ENCODE measurements at regions not wholly inside any gene's neighbourhood (a gene's known extent, or its start where the extent isn't known, plus 50 kb on each side); places are given as distances from the start of the nearest gene placed in this dataset.

DNA sequence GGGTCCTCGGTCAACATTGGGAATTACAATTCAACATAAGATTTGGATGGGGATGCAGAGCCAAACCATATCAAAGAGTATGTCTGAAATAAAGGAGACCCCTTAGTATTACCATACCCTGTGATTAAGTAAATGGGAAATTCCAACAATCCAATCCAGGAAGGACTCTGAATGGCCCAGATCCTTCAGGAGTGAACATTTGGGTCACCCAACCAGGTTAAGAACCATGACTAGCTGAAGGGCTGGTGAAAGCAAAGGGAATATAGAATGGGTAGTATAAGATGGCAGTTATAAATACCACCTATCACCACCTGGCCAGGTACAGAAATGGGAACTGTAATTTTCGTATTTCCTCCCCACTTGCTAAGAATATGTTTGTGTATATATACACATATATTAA is 114.4 kb upstream of the CCDC196 start:
- DNase-seq (ENCODE audit: extremely low spot score) = no peak
- POLR2A ChIA-PET = no interaction called here
- CTCF ChIA-PET = no interaction called here
- TF ChIP-seq, protein P1, sequence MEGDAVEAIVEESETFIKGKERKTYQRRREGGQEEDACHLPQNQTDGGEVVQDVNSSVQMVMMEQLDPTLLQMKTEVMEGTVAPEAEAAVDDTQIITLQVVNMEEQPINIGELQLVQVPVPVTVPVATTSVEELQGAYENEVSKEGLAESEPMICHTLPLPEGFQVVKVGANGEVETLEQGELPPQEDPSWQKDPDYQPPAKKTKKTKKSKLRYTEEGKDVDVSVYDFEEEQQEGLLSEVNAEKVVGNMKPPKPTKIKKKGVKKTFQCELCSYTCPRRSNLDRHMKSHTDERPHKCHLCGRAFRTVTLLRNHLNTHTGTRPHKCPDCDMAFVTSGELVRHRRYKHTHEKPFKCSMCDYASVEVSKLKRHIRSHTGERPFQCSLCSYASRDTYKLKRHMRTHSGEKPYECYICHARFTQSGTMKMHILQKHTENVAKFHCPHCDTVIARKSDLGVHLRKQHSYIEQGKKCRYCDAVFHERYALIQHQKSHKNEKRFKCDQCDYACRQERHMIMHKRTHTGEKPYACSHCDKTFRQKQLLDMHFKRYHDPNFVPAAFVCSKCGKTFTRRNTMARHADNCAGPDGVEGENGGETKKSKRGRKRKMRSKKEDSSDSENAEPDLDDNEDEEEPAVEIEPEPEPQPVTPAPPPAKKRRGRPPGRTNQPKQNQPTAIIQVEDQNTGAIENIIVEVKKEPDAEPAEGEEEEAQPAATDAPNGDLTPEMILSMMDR (IDR thresholded peaks at IDR 0.05; ENCODE audit: control extremely low read depth, extremely low read depth, low read depth, missing control alignments) = no peak

DNA sequence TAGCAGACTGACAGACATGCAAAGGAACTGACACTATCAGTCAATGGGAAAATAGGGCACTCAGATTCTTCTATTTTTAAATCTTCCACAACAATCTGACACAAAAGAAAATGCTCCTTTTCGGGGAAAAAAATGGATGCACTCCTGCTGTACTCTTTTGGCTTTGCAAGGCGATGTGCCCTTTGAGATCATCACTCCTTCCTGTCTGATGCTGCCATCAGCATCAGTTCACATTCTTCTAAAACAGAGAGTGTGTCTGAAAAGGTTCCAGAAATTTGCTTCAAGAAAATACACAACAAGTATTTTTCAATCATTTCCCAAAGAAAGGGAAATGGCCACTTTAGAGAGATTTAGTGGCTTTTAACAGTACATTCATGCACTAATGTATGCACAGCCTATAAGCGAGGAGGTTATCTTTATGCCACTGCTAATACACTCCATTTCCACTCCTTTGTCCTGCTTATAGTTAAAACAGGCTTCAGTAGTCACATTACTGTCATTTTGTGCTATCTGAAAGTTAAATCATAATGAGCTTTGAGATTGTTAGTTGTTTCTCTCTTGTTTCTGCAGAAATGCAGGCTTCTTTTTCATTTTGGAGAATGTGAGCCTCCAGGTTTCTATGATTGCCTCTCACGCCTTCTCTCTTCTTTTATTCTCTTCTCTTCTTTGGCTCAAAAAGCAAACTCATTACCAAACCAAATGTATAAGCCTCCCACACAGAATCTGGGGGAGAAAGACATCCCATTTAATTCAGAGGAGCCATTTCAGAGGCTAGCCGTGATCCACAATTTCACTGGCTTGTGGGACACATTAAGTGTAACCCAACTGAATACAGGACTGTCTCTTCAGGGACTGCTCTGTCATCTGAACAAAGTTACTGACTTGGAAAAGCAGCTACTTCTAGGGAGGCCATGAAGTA is 110.9 kb upstream of the CCDC196 start:
- TF ChIP-seq, protein P1 (IDR thresholded peaks at IDR 0.05; ENCODE audit: control extremely low read depth, extremely low read depth, low read depth, missing control alignments) = no peak
- CTCF ChIA-PET = interaction anchor here (1.0 to 2.5 kb wide), 2 partner anchors 8 to 15 kb away, joined by 3 to 8 read pairs; no protein-coding TSS in a partner anchor
- no peak for DNase-seq (ENCODE audit: extremely low spot score)
- POLR2A ChIA-PET = no interaction called here

DNA sequence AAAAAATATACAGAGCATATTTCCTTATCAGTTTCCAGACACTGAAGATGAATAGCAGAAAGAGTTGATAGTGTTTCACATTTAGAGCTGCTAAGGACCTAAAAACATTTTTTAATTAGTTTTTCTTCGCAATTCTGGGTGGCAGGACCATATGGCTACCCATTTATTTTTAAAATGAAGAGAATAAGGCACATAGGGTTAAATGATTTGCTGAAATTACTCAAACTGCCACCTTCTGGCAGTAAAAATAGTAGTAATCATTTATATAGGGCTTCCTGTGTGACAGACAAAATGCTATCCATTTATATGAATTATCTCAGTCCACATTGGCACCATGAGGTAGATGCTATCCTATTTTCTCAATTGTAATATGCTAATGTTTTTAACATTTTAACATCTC is 108.6 kb upstream of the CCDC196 start:
- no peak for DNase-seq (ENCODE audit: extremely low spot score)
- ChIA-PET POLR2A (no interaction called here), CTCF (interaction anchor here (2.5 kb wide), 1 partner anchor 18 kb away, joined by 8 read pairs; no protein-coding TSS in a partner anchor)
- TF ChIP-seq, protein P1 (IDR thresholded peaks at IDR 0.05; ENCODE audit: control extremely low read depth, extremely low read depth, low read depth, missing control alignments) = no peak

DNA sequence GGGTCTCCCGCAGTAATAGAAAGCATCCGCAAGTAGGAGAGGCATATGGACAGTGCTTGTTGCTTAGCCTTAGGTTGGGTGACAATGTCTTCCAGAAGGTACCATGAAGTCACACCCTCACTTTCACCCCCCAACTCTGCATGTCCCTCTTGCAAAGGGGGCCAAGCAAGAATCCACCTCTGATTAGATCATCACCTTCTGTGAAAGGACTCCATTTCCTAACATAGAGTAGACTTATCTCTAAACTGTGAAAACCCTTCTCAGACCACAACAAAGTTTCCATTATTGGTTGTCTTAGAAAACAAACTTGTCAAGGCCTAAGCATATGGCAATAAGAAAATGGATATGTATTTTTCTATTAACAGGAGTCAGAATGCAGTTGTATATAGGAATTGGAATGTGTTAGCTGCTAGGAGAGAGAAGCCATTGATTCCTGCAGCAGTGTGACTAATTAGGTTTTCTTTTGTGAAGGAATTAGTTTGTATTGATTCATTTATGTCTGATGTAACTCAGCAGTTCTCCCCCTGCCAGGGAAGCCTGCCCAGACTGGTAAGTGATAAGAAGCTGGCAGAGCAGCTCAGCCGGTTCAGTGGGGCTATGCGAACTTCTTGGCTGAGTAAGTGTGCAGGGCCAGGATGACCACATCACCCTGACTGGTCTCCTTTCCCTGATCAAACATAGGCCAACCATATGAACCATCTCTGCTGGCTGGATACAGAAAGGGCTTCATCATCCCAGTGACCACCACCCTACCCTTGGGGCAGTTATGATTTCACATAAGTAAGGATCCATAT is 107.3 kb upstream of the CCDC196 start:
- ChIA-PET POLR2A (no interaction called here), CTCF (interaction anchor here (1.2 kb wide), 1 partner anchor 12 kb away, joined by 3 read pairs; no protein-coding TSS in a partner anchor)
- TF ChIP-seq, protein P1 (IDR thresholded peaks at IDR 0.05; ENCODE audit: control extremely low read depth, extremely low read depth, low read depth, missing control alignments) = no peak
- no peak for DNase-seq (ENCODE audit: extremely low spot score)

DNA sequence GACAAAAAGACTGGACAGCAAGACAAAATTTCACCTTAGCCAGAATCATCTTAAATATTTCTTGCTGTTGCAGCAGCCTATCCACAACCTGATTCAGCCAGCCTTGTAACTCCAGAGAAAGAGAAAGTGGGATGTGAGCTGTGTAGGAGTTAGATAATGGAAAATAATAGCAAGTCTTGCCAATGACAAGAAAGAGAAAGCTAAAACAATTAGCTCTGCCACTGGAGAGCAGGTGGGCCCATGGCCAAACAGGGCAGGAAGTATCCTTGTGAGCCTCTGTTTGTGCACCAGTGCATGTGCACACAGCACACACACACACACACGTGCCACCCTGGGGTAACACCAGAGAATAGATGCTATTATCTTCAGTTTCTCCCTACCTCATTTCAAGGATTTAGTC is 106.0 kb upstream of the CCDC196 start:
- TF ChIP-seq, protein P1 (IDR thresholded peaks at IDR 0.05; ENCODE audit: control extremely low read depth, extremely low read depth, low read depth, missing control alignments) = no peak
- POLR2A ChIA-PET = no interaction called here
- CTCF ChIA-PET = interaction anchor here (1.1 to 3.0 kb wide), 3 partner anchors 9 to 23 kb away, joined by 3 to 9 read pairs (median 4); no protein-coding TSS in a partner anchor
- no peak for DNase-seq (ENCODE audit: extremely low spot score)

DNA sequence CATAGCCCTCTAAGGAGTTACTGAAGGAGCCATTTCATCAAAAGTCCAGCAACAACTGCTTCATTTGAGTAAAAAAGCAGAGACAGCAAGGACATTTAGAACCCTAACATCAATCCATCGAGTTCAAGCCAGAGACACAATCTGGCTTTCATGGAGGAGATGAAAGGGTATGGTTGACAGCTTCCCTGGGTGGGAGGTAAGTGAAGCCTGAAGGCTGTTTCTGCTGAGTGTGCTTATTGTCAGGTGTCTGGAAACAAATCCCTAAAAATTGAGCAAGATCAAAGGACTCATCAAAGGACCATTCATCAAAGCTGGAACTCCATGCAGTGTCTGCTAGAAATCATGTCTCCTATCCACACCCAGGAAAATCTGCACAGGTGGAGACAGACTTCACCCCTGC is 104.4 kb upstream of the CCDC196 start:
- DNase-seq (ENCODE audit: extremely low spot score) = no peak
- CTCF ChIA-PET = interaction anchor here (1.7 to 3.0 kb wide), 4 partner anchors 9 to 22 kb away, joined by 4 to 9 read pairs (median 8); no protein-coding TSS in a partner anchor
- TF ChIP-seq, protein P1 (IDR thresholded peaks at IDR 0.05; ENCODE audit: control extremely low read depth, extremely low read depth, low read depth, missing control alignments) = no peak
- POLR2A ChIA-PET = no interaction called here
